NCI-H526 (cell line): ENCODE measurements at regions not wholly inside any gene's neighbourhood (a gene's known extent, or its start where the extent isn't known, plus 50 kb on each side); places are given as distances from the start of the nearest gene placed in this dataset.
A peak's percentile ranks its signal among the peaks of the same experiment; 100 is the strongest.

Experiments used
- DNase-seq, 2 experiments: peaks; one replicate each; lab custom pipeline; 2025; lab: John Stamatoyannopoulos, UW

GRCh38 chr15:97490429-97490828 lies 470.1 kb upstream of the ARRDC4 start:
- no peak for DNase-seq

GRCh38 chr15:97501291-97501690 lies 459.2 kb upstream of the ARRDC4 start:
- no peak for DNase-seq

- no peak for DNase-seq
Observed at GRCh38 chr15:97502038-97502437, 458.5 kb upstream of the ARRDC4 start.

GRCh38 chr15:97504031-97504792 lies 456.3 kb upstream of the ARRDC4 start:
- DNase-seq, result no peak

- no peak for DNase-seq
Observed at GRCh38 chr15:97517737-97518136, 442.8 kb upstream of the ARRDC4 start.

GRCh38 chr15:97520689-97521088 lies 439.8 kb upstream of the ARRDC4 start:
- no peak for DNase-seq

GRCh38 chr15:97521381-97522285 lies 438.9 kb upstream of the ARRDC4 start:
- peak; percentile 19 to 73 for DNase-seq

- DNase-seq, result no peak
Observed at GRCh38 chr15:97522347-97522746, 438.2 kb upstream of the ARRDC4 start.

GRCh38 chr15:97525809-97526208 lies 434.7 kb upstream of the ARRDC4 start:
- no peak for DNase-seq

- DNase-seq, result no peak
Observed at GRCh38 chr15:97528238-97528637, 432.3 kb upstream of the ARRDC4 start.

GRCh38 chr15:97545799-97546198 lies 414.7 kb upstream of the ARRDC4 start:
- no peak for DNase-seq

GRCh38 chr15:97547381-97547780 lies 413.1 kb upstream of the ARRDC4 start:
- no peak for DNase-seq

GRCh38 chr15:97561529-97561928 lies 399.0 kb upstream of the ARRDC4 start:
- DNase-seq, result no peak

GRCh38 chr15:97563516-97563915 lies 397.0 kb upstream of the ARRDC4 start:
- DNase-seq, result no peak

- no peak for DNase-seq
Observed at GRCh38 chr15:97566961-97567360, 393.5 kb upstream of the ARRDC4 start.

- DNase-seq, result no peak
Observed at GRCh38 chr15:97567411-97567810, 393.1 kb upstream of the ARRDC4 start.

- DNase-seq, result no peak
Observed at GRCh38 chr15:97576929-97577645, 383.4 kb upstream of the ARRDC4 start.

GRCh38 chr15:97585408-97585807 lies 375.1 kb upstream of the ARRDC4 start:
- DNase-seq, result no peak

- DNase-seq, result no peak
Observed at GRCh38 chr15:97592778-97593177, 367.7 kb upstream of the ARRDC4 start.

- DNase-seq, result no peak
Observed at GRCh38 chr15:97597801-97598200, 362.7 kb upstream of the ARRDC4 start.

GRCh38 chr15:97598353-97598798 lies 362.1 kb upstream of the ARRDC4 start:
- DNase-seq, result no peak

- DNase-seq, result no peak
Observed at GRCh38 chr15:97600190-97600589, 360.3 kb upstream of the ARRDC4 start.
